ENCODE measurements at regions not wholly inside any gene's neighbourhood (a gene's known extent, or its start where the extent isn't known, plus 50 kb on each side); places are given as distances from the start of the nearest gene placed in this dataset.

- no peak for TF ChIP-seq RAD21 (IDR thresholded peaks at IDR 0.05; ENCODE audit: low read length)
Measured at GRCh38 chr4:119725688-119726330, 97.2 kb upstream of the PDE5A start (continued).

GRCh38 chr4:119725011-119725410, 96.4 kb upstream of the PDE5A start:
- H4K91ac ChIP-seq (ENCODE audit: insufficient read depth, low read depth, low read length) = no peak overlapping the region
- H3K27ac ChIP-seq (ENCODE audit: insufficient read depth, low read length) = no peak overlapping the region
- H3K4ac ChIP-seq (ENCODE audit: low read depth, low read length) = 0 out of 2 replicates have a peak overlapping the region, but pooled peaks have one; percentile 17
- 100% methylated on average over 2 of the region's 6 CpGs; no CpG with 5 or more reads in 1 of the 2 experiments for WGBS, 2 experiments (ENCODE audit: extremely low coverage in 2 of 2, insufficient read length in 1 of 2)
- ATAC-seq (ENCODE audit: low read depth) (no peak), DNase-seq (no peak)
- no peak overlapping the region for H2AK5ac ChIP-seq (ENCODE audit: low read depth, low read length)
- H3K4me2 ChIP-seq (ENCODE audit: low read depth, low read length) = no peak overlapping the region
- peaks cover 16% of the 10 kb centered on the region for H3K4me1 ChIP-seq (ENCODE audit: control insufficient read depth, insufficient read depth, low read length)
- dilution Hi-C loops (cut with HindIII; ENCODE audit: low sequenced_read_pairs, unreplicated experiment) = no loop called here
- peak overlapping the region; percentile 35; the same call in 1 of the 2 replicates for H2BK120ac ChIP-seq (ENCODE audit: low read depth, low read length)
- ChIA-PET POLR2A (ENCODE audit: unreplicated experiment) (interaction anchor here (1.3 kb wide), 1 partner anchor 96 kb away, joined by 3 read pairs; the partner anchor contains the start of gene PDE5A), CTCF (no interaction called here)
- intact Hi-C loops (cut with micrococcal nuclease) = no loop called here
- H2AK9ac ChIP-seq (replicated peaks; ENCODE audit: low read depth, low read length, poor library complexity) = no peak overlapping the region
- H3K9me3 ChIP-seq (ENCODE audit: control insufficient read depth, insufficient read depth, low read length) = peaks cover 3% of the 10 kb centered on the region; the same call in 1 of the 2 replicates
- no peaks in the 10 kb centered on the region for H3K36me3 ChIP-seq (ENCODE audit: control insufficient read depth, insufficient read depth, low read length)
- H3K9me1 ChIP-seq (ENCODE audit: insufficient read depth, low read length) = 0 out of 2 replicates have a peak, but pooled peaks cover 3% of the 10 kb centered on the region
- no peak overlapping the region for H3K4me3 ChIP-seq (ENCODE audit: insufficient read depth, low read depth, low read length)
- no TSS peak for BruUV-seq (replicated peaks)
- no peak overlapping the region; the same call in 1 of the 2 replicates for H3K18ac ChIP-seq (ENCODE audit: low read depth, low read length)
- no peak overlapping the region for H3K14ac ChIP-seq (replicated peaks; ENCODE audit: low read depth, low read length)
- no peak overlapping the region for H3K23ac ChIP-seq (ENCODE audit: low read depth, low read length)
- H3K27me3 ChIP-seq (ENCODE audit: control insufficient read depth, insufficient read depth, low read length) = no peaks in the 10 kb centered on the region
- no peak overlapping the region for H3K56ac ChIP-seq (ENCODE audit: extremely low read depth, insufficient read depth, low read length)
- H2BK5ac ChIP-seq (ENCODE audit: low read depth, low read length, poor library complexity, severe bottlenecking) = no peak overlapping the region
- H4K8ac ChIP-seq (ENCODE audit: low read depth in 2 of 2, low read length in 2 of 2) = 0 out of 4 replicates have a peak overlapping the region, but pooled peaks of 1 of the 2 experiments have one; percentile 53
- H4K20me1 ChIP-seq (ENCODE audit: insufficient read depth, low read length) = no peaks in the 10 kb centered on the region
- H3K79me1 ChIP-seq (ENCODE audit: low read depth in 1 of 2, low read length in 2 of 2) = peaks cover 0 to 6% of the 10 kb centered on the region in 2 experiments; a peak in 2 of 4 replicates
- in situ Hi-C loops (cut with MboI; ENCODE audit: low sequenced_read_pairs) = no loop called here
- no peak overlapping the region for H3K9ac ChIP-seq (ENCODE audit: low read depth, low read length)
- no peak overlapping the region for H2BK15ac ChIP-seq (ENCODE audit: low read depth, low read length)
- H4K5ac ChIP-seq (ENCODE audit: low read depth, low read length) = no peak overlapping the region
- no peak overlapping the region for H2BK20ac ChIP-seq (ENCODE audit: low read depth, low read length)
- no peak overlapping the region for H2AFZ ChIP-seq (replicated peaks; ENCODE audit: low read length, poor library complexity)
- TF ChIP-seq MAZ (IDR thresholded peaks at IDR 0.05; ENCODE audit: borderline replicate concordance, low read depth, low read length) = no peak
- TF ChIP-seq CEBPB (IDR thresholded peaks at IDR 0.05; ENCODE audit: low read depth, low read length) = no peak
- no peak for TF ChIP-seq CTCF (conservative IDR thresholded peaks at IDR 0.05; ENCODE audit: low read depth, low read length)
- TF ChIP-seq RAD21 (IDR thresholded peaks at IDR 0.05; ENCODE audit: low read length) = no peak
- no peak for TF ChIP-seq NFE2L2 (IDR thresholded peaks at IDR 0.05; ENCODE audit: low read depth, low read length)
- TF ChIP-seq USF2 (IDR thresholded peaks at IDR 0.05; ENCODE audit: low read depth, low read length) = no peak
- no peak for TF ChIP-seq MAFK (IDR thresholded peaks at IDR 0.05; ENCODE audit: low read depth, low read length)
- no peak for TF ChIP-seq POLR2A (IDR thresholded peaks at IDR 0.05; ENCODE audit: low read depth, low read length)
- no peak for TF ChIP-seq ELK1 (IDR thresholded peaks at IDR 0.05; ENCODE audit: borderline replicate concordance, low read depth, low read length)
- TF ChIP-seq RFX5 (IDR thresholded peaks at IDR 0.05; ENCODE audit: low read depth, low read length) = no peak
- no peak for TF ChIP-seq FOS (IDR thresholded peaks at IDR 0.05; ENCODE audit: low read depth, low read length)
- TF ChIP-seq RCOR1 (IDR thresholded peaks at IDR 0.05; ENCODE audit: insufficient replicate concordance, low read length) = no peak
- TF ChIP-seq BHLHE40 (IDR thresholded peaks at IDR 0.05; ENCODE audit: low read depth, low read length) = no peak
